K562 (cell line): ENCODE measurements at regions not wholly inside any gene's neighbourhood (a gene's known extent, or its start where the extent isn't known, plus 50 kb on each side); places are given as distances from the start of the nearest gene placed in this dataset.

Experiments used
- ATAC-seq: fragments of 200-7000 bp; cut with Tn5 transposase; 3 replicates; pipeline ENCODE4 v1.9.1; 2020; ENCODE audit warnings: moderate library complexity
- BruUV-seq: library from RNA; stranded (reverse); fragments of 400-500 nt; replicated peaks from 2 replicates; lab custom pipeline; 2021; lab: Mats Ljungman, UMichigan
- CTCF ChIA-PET: fragments of 300-600 bp; formaldehyde crosslinking; extraction: SDS; loops from one replicate; lab custom pipeline; 2021; ENCODE audit warnings: low intra/inter-chr PET ratio; lab: Yijun Ruan, JAX
- POLR2A ChIA-PET: fragments of 300-600, 350-650 bp; sonication (Branson Sonifier 250); formaldehyde crosslinking; extraction: SDS; loops from one replicate; lab custom pipeline; 2021; ENCODE audit warnings: antibody characterized with exemption, inconsistent platforms; lab: Yijun Ruan, JAX
- DNase-seq, 4 experiments: peaks; one replicate each; pipeline versions ENCODE4 v3.0.0 to v3.0.0-alpha.2; 2011 to 2018; ENCODE audit warnings: low spot score in 3 of 4, mixed read lengths in 3 of 4; ENCODE audit errors: extremely low read depth in 1 of 4
- FAIRE-seq: peaks from 2 replicates; lab custom pipeline; 2011; peaks lifted over from hg19 to GRCh38; lab: Jason Lieb, UNC
- H2AFZ ChIP-seq: 2 replicates; pipeline ENCODE4 v1.6.0; 2011; ENCODE audit warnings: low read depth, low read length, control low read depth, inconsistent platforms
- H3K27ac ChIP-seq: fragments of 200-600 bp; 3 replicates; pipeline ENCODE4 v1.8.0; 2011; ENCODE audit warnings: low read depth, mild to moderate bottlenecking, control low read depth, inconsistent platforms, low read length, moderate library complexity, mixed read lengths; ENCODE audit errors: extremely low read depth
- H3K27me3 ChIP-seq, 2 experiments: fragments of 300-600 bp in 1 of 2; 2 replicates in 1 of 2; 3 replicates in 1 of 2; pipeline versions ENCODE4 v1.6.0 to v1.8.0; 2011; ENCODE audit warnings: inconsistent platforms in 2 of 2, low read length in 2 of 2, mild to moderate bottlenecking in 1 of 2, mixed read lengths in 1 of 2, moderate library complexity in 1 of 2; ENCODE audit not compliant: control insufficient read depth in 2 of 2, insufficient read depth in 2 of 2
- H3K36me3 ChIP-seq: fragments of 300-600 bp; 3 replicates; pipeline ENCODE4 v1.8.0; 2011; ENCODE audit warnings: mild to moderate bottlenecking, low read length, inconsistent platforms; ENCODE audit not compliant: control insufficient read depth, insufficient read depth
- H3K4me1 ChIP-seq, 2 experiments: fragments of 200-600 bp in 1 of 2; replicated peaks in 1 of 2; 2 replicates in 1 of 2; 3 replicates in 1 of 2; pipeline versions ENCODE4 v1.5.1 to v1.8.0; 2011; ENCODE audit warnings: inconsistent platforms in 2 of 2, low read length in 2 of 2, mild to moderate bottlenecking in 1 of 2, mixed read lengths in 1 of 2, moderate library complexity in 1 of 2; ENCODE audit not compliant: control insufficient read depth in 2 of 2, insufficient read depth in 2 of 2
- H3K4me2 ChIP-seq: 2 replicates; pipeline ENCODE4 v1.6.1; 2011; ENCODE audit warnings: low read length, control low read depth, inconsistent platforms, mixed read lengths; ENCODE audit not compliant: insufficient read depth
- H3K4me3 ChIP-seq: fragments of 200-600 bp; sonication (generic), shearing (Covaris generic); 2 replicates; pipeline ENCODE4 v1.5.1; 2016; ENCODE audit warnings: control low read depth, inconsistent platforms
- H3K79me2 ChIP-seq: fragments of 200-600 bp; 3 replicates; pipeline ENCODE4 v1.8.0; 2011; ENCODE audit warnings: low read length, inconsistent platforms; ENCODE audit not compliant: control insufficient read depth, insufficient read depth
- H3K9ac ChIP-seq, 2 experiments: 2 replicates each; pipeline versions ENCODE4 v1.6.0 to v1.6.1; 2011; ENCODE audit warnings: low read depth in 2 of 2, low read length in 2 of 2, control low read depth in 1 of 2, inconsistent platforms in 1 of 2, mild to moderate bottlenecking in 1 of 2, mixed read lengths in 1 of 2; ENCODE audit not compliant: insufficient read depth in 1 of 2
- H3K9me1 ChIP-seq: one replicate; pipeline ENCODE4 v1.6.0; 2011; ENCODE audit warnings: inconsistent platforms, mild to moderate bottlenecking, low read length, moderate library complexity; ENCODE audit not compliant: control insufficient read depth, insufficient read depth
- H3K9me3 ChIP-seq: replicated peaks from 2 replicates; pipeline ENCODE4 v1.5.1; 2011; ENCODE audit warnings: low read depth, low read length, inconsistent platforms; ENCODE audit not compliant: control insufficient read depth, insufficient read depth
- H4K20me1 ChIP-seq: replicated peaks from 2 replicates; pipeline ENCODE4 v1.6.1; 2011; ENCODE audit warnings: low read length, inconsistent platforms, mixed read lengths; ENCODE audit not compliant: control insufficient read depth, insufficient read depth
- MXI1 ChIP-seq: IDR thresholded peaks from 2 replicates; pipeline ENCODE4 v1.6.1; 2011; ENCODE audit warnings: low read depth, mild to moderate bottlenecking, improper control_type of control experiment, low read length
- RAD21 ChIP-seq, 2 experiments: fragments of 250-450 bp in 1 of 2; fragments of 450-650 bp in 1 of 2; sonication (Bioruptor Pico) in 1 of 2; formaldehyde crosslinking in 1 of 2; IDR thresholded peaks in 1 of 2; conservative IDR thresholded peaks in 1 of 2; 2 replicates each; pipeline versions ENCODE4 v1.4.0 to v1.8.0; 2020 to 2022; ENCODE audit warnings: mild to moderate bottlenecking in 2 of 2, moderate library complexity in 1 of 2
- WGBS: fragments of 100-300 bp; shearing (Covaris generic); methylation state at CpG from one replicate; pipeline ENCODE4 v1.1.6; 2016; ENCODE audit warnings: low coverage, mixed read lengths; ENCODE audit not compliant: insufficient coverage; ENCODE audit errors: missing lambda C conversion rate; 5-methylcytosine and 5-hydroxymethylcytosine counted together
- in situ Hi-C: fragments of 300-500 bp; cut with MboI; formaldehyde crosslinking; loops from 4 replicates; pipeline ENCODE4 v1.15.0; 2018; ENCODE audit warnings: inconsistent platforms, mixed read lengths
- intact Hi-C: fragments of 100-400 bp; cut with micrococcal nuclease; formaldehyde crosslinking; loops from 2 replicates; pipeline ENCODE4 v1.14.2; 2022
- TF ChIP-seq, protein P1 (sequence below), 3 experiments: IDR thresholded peaks in 2 of 3; conservative IDR thresholded peaks in 1 of 3; 2 replicates each; pipeline ENCODE4 v1.5.1; 2011 to 2012; ENCODE audit warnings: low read length in 3 of 3, mild to moderate bottlenecking in 3 of 3, control low read depth in 2 of 3, improper control_type of control experiment in 1 of 3, inconsistent platforms in 1 of 3, low read depth in 1 of 3, mixed read lengths in 1 of 3, moderate library complexity in 1 of 3; ENCODE audit not compliant: insufficient read depth in 2 of 3
- TF ChIP-seq, protein P2 (sequence below), 2 experiments: fragments of 450-650 bp in 1 of 2; IDR thresholded peaks; 2 replicates each; pipeline ENCODE4 v1.6.1; 2011 to 2017; ENCODE audit warnings: low read depth in 2 of 2, antibody characterized with exemption in 1 of 2, borderline replicate concordance in 1 of 2, low read length in 1 of 2, mild to moderate bottlenecking in 1 of 2, mixed read lengths in 1 of 2; ENCODE audit not compliant: control insufficient read depth in 1 of 2

DNA sequence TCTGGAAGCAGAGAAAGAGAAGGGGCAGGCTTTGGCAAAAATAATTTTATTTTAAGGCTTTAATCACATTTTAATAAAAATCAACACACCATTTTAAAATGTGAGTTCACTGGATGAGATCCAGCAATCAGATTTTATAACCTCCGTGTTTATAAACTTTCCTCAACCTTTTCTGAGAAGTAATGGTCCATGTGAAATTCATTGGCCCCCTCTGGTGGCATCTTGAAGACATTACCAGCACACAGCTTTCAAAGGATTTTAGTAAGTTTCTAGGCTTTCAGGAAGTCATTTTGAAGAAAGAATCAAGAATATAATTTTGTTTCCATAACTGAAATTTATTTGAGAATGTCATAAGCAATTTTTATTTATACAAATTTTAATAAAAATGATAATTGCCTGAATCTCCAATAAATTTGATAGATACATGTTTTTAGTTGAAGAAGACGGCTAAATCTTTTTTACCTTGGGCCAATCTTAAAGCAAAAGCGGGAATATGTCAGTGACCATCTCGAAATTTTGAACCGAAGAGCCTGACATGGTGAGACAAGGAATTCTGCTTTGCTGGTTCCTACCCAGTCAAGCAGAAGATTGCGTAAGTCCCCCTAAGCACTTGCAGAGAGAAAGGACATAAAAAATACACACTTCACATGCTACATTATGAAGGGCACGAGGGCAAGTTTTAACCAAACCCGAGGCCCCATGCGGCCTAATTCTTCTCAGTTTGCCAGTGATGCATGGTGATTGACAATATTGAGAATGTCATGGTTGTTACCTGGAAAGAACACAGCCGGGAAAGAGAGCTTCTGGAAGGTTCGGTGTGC is 128.4 kb upstream of the CBLN2 start:
- BruUV-seq: no TSS peak
- FAIRE-seq: no peak
- no peak for ATAC-seq
- POLR2A ChIA-PET: no interaction called here
- no peak overlapping the region for H3K4me2 ChIP-seq
- intact Hi-C loops (no loop called here), in situ Hi-C loops (no loop called here)
- CTCF ChIA-PET: no interaction called here
- H3K4me1 ChIP-seq: no peaks in the 10 kb centered on the region
- H3K27ac ChIP-seq: no peak overlapping the region
- H3K79me2 ChIP-seq: no peaks in the 10 kb centered on the region
- no peaks in the 10 kb centered on the region for H3K27me3 ChIP-seq
- H3K4me3 ChIP-seq: no peak overlapping the region
- H4K20me1 ChIP-seq: no peaks in the 10 kb centered on the region
- H3K36me3 ChIP-seq: no peaks in the 10 kb centered on the region
- 2% methylated on average over 11 of the region's 11 CpGs for WGBS
- peak; percentile 10 to 28 (median 12) for DNase-seq
- TF ChIP-seq, protein P1, sequence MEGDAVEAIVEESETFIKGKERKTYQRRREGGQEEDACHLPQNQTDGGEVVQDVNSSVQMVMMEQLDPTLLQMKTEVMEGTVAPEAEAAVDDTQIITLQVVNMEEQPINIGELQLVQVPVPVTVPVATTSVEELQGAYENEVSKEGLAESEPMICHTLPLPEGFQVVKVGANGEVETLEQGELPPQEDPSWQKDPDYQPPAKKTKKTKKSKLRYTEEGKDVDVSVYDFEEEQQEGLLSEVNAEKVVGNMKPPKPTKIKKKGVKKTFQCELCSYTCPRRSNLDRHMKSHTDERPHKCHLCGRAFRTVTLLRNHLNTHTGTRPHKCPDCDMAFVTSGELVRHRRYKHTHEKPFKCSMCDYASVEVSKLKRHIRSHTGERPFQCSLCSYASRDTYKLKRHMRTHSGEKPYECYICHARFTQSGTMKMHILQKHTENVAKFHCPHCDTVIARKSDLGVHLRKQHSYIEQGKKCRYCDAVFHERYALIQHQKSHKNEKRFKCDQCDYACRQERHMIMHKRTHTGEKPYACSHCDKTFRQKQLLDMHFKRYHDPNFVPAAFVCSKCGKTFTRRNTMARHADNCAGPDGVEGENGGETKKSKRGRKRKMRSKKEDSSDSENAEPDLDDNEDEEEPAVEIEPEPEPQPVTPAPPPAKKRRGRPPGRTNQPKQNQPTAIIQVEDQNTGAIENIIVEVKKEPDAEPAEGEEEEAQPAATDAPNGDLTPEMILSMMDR (IDR thresholded peaks at IDR 0.05 in 2 of 3, conservative IDR thresholded peaks at IDR 0.05 in 1 of 3; ENCODE audit: insufficient read depth in 2 of 3, low read depth in 1 of 3, low read length in 3 of 3): peak in 2 of 3 experiments; percentile 44 to 45; a peak in 3 of 6 replicates
- TF ChIP-seq MXI1 (no peak), RAD21 (CRISPR knock-in tag; conservative IDR thresholded peaks at IDR 0.05 in 1 of 2, IDR thresholded peaks at IDR 0.05 in 1 of 2) (peak in 1 of 2 experiments; percentile 49; a peak in 3 of 4 replicates)
- TF ChIP-seq, protein P2, sequence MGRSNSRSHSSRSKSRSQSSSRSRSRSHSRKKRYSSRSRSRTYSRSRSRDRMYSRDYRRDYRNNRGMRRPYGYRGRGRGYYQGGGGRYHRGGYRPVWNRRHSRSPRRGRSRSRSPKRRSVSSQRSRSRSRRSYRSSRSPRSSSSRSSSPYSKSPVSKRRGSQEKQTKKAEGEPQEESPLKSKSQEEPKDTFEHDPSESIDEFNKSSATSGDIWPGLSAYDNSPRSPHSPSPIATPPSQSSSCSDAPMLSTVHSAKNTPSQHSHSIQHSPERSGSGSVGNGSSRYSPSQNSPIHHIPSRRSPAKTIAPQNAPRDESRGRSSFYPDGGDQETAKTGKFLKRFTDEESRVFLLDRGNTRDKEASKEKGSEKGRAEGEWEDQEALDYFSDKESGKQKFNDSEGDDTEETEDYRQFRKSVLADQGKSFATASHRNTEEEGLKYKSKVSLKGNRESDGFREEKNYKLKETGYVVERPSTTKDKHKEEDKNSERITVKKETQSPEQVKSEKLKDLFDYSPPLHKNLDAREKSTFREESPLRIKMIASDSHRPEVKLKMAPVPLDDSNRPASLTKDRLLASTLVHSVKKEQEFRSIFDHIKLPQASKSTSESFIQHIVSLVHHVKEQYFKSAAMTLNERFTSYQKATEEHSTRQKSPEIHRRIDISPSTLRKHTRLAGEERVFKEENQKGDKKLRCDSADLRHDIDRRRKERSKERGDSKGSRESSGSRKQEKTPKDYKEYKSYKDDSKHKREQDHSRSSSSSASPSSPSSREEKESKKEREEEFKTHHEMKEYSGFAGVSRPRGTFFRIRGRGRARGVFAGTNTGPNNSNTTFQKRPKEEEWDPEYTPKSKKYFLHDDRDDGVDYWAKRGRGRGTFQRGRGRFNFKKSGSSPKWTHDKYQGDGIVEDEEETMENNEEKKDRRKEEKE (IDR thresholded peaks at IDR 0.05; ENCODE audit: borderline replicate concordance in 1 of 2, control insufficient read depth in 1 of 2, low read depth in 2 of 2, low read length in 1 of 2): no peak
- H3K9ac ChIP-seq: no peak overlapping the region
- H3K9me3 ChIP-seq: no peaks in the 10 kb centered on the region
- no peaks in the 10 kb centered on the region for H3K9me1 ChIP-seq
- H2AFZ ChIP-seq: no peak overlapping the region
